ENCODE measurements at regions not wholly inside any gene's neighbourhood (a gene's known extent, or its start where the extent isn't known, plus 50 kb on each side); places are given as distances from the start of the nearest gene placed in this dataset.

DNA sequence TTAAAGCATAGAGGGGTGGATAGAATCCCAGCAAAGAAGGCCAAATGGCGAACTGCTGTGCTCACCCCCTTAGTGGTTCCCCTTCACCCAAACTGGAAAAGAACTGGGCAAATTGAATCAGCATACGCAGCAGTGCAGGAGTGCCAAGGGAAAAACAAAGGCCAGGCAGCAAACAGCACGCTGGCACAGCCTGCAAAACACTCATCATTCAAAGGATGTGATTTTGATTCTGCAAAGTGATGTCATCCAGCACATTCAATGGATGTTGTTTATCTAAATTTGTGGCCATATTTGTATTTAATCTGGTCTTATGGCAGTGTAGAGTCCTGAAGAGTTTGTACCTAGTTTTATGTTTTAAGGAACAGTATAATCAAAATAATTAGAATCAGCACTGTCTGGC lies 71.8 kb upstream of the ECE1 start:
- no peaks in the 10 kb centered on the region for H3K4me1 Mint-ChIP-seq (ENCODE audit: low read depth in 2 of 2)
- H3K36me3 Mint-ChIP-seq (ENCODE audit: insufficient read depth): no peaks in the 10 kb centered on the region
- no peaks in the 10 kb centered on the region for H3K27me3 Mint-ChIP-seq
- no peak for DNase-seq
- peak overlapping the region; percentile 28 to 44 for H3K27ac Mint-ChIP-seq
- ATAC-seq (replicated peaks): no peak
- H3K9me3 Mint-ChIP-seq: no peaks in the 10 kb centered on the region
- no peak overlapping the region for H3K4me3 Mint-ChIP-seq

DNA sequence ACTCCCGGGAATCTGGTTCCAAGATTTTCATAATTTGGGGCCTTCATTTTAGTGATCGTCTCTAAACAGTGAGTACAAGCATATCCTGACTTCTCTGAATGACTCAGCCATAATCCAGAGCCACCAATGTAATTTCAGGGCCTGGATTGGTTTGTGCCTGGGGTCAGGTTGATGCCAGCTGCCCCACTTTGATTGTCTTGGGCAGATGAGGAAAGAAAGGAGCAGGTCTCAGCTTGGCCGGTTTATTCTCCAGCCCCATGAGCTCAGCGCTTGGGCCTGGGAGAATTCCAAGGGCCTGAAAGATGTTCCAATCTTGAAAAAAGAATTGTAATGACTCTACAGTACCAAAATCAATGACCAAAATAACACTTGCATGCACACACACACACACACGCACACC lies 71.2 kb upstream of the ECE1 start:
- H3K27me3 Mint-ChIP-seq: no peaks in the 10 kb centered on the region
- no peaks in the 10 kb centered on the region for H3K4me1 Mint-ChIP-seq (ENCODE audit: low read depth in 2 of 2)
- ATAC-seq (replicated peaks) (no peak), DNase-seq (no peak)
- H3K9me3 Mint-ChIP-seq: no peaks in the 10 kb centered on the region
- peak overlapping the region in 1 of 2 donors; percentile 44 for H3K27ac Mint-ChIP-seq
- no peak overlapping the region for H3K4me3 Mint-ChIP-seq
- H3K36me3 Mint-ChIP-seq (ENCODE audit: insufficient read depth): no peaks in the 10 kb centered on the region

DNA sequence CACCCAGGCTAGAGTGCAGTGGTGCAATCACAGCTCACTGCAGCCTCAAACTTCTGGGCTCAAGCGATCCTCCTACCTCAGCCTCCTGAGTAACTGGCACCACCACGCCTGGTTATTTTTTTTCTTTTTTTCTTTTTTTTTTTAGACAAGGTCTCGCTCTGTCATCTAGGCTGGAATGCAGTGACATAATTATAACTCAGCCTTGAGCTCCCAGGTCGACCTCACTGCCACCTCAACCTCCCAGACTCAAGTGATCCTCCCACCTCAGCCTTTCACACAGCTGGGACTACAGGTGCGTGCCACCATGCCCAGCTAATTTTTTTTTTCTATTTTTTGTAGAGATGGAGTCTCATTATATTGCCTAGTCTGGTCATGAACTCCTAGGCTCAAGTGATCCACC lies 66.9 kb upstream of the ECE1 start:
- ATAC-seq (replicated peaks) (no peak), DNase-seq (no peak)
- no peaks in the 10 kb centered on the region for H3K27me3 Mint-ChIP-seq
- no peaks in the 10 kb centered on the region for H3K9me3 Mint-ChIP-seq
- H3K4me3 Mint-ChIP-seq: no peak overlapping the region
- H3K27ac Mint-ChIP-seq: no peak overlapping the region
- no peaks in the 10 kb centered on the region for H3K36me3 Mint-ChIP-seq (ENCODE audit: insufficient read depth)
- H3K4me1 Mint-ChIP-seq (ENCODE audit: low read depth in 2 of 2): peaks cover 0 to 3% of the 10 kb centered on the region in 2 donors

DNA sequence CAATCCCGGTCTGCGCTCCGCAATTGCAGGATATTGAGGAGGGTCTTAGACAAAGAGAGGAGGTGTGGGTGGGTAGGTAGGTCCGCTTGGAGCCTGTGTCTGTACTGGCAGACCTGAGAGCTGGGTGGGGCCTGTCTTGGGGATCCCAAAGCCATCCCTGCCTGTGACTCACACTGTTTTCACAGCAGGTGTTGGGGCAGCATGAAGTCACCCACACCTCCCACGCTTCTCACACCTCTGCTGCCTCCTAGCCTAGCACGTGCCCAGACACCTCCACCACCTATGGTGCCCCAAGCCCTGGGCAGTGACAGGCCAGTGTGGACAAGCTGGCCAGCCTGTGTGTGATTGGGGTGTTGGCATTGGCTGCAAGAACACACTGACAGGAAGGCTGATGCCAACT lies 65.7 kb upstream of the ECE1 start:
- Mint-ChIP-seq H3K27ac (no peak overlapping the region), H3K27me3 (no peaks in the 10 kb centered on the region), H3K9me3 (no peaks in the 10 kb centered on the region), H3K4me3 (no peak overlapping the region), H3K4me1 (ENCODE audit: low read depth in 2 of 2) (peaks cover 0 to 3% of the 10 kb centered on the region in 2 donors), H3K36me3 (ENCODE audit: insufficient read depth) (no peaks in the 10 kb centered on the region)
- ATAC-seq (replicated peaks) (no peak), DNase-seq (no peak)

DNA sequence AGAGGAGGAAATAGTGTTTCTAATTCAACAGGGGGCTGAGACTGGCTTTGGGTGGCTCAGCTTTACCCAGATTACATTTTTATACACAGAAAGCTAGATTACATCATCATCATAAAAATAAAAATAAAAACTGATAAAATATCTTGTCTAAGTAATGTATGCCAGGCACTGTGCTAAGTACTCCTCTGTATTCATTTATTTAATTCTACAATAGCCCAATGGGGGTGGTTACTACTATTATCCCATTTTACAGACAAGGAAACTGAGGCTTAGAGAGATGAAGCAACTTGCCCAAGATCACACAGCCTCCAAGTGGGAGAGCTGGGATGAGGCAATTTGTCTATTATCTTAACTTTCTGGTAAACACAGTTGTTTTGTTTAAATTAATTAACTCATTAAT lies 62.3 kb upstream of the ECE1 start:
- no peaks in the 10 kb centered on the region for H3K27me3 Mint-ChIP-seq
- no peaks in the 10 kb centered on the region for H3K9me3 Mint-ChIP-seq
- H3K4me3 Mint-ChIP-seq: no peak overlapping the region
- no peaks in the 10 kb centered on the region for H3K36me3 Mint-ChIP-seq (ENCODE audit: insufficient read depth)
- no peak for DNase-seq
- H3K4me1 Mint-ChIP-seq (ENCODE audit: low read depth in 2 of 2): peaks cover 0 to 3% of the 10 kb centered on the region in 2 donors
- no peak for ATAC-seq (replicated peaks)
- peak overlapping the region in 1 of 2 donors; percentile 87 for H3K27ac Mint-ChIP-seq

DNA sequence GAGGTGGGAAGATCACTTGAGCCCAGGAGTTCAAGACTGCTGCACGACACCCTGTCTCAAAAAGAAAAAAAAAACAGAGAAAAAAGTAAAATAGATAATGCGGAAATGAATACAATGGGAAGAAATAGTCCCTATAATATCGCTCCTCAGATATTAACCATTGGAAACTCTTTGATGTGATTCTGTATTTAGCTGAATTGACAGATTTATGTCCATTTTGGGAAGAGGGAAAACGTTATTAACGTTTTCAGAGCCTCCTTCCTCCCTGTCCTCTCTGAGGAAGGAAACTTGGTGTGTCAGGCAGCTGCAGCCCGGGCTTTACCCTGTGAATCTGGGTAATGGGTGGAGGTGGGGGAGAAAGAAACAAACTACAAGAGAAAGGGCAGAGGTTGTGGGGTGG lies 61.6 kb upstream of the ECE1 start:
- no peak overlapping the region for H3K4me3 Mint-ChIP-seq
- no peaks in the 10 kb centered on the region for H3K27me3 Mint-ChIP-seq
- H3K4me1 Mint-ChIP-seq (ENCODE audit: low read depth in 2 of 2): peaks cover 0 to 3% of the 10 kb centered on the region in 2 donors
- no peak for ATAC-seq (replicated peaks)
- H3K9me3 Mint-ChIP-seq: no peaks in the 10 kb centered on the region
- no peak for DNase-seq
- H3K36me3 Mint-ChIP-seq (ENCODE audit: insufficient read depth): no peaks in the 10 kb centered on the region
- peak overlapping the region in 1 of 2 donors; percentile 87 for H3K27ac Mint-ChIP-seq

DNA sequence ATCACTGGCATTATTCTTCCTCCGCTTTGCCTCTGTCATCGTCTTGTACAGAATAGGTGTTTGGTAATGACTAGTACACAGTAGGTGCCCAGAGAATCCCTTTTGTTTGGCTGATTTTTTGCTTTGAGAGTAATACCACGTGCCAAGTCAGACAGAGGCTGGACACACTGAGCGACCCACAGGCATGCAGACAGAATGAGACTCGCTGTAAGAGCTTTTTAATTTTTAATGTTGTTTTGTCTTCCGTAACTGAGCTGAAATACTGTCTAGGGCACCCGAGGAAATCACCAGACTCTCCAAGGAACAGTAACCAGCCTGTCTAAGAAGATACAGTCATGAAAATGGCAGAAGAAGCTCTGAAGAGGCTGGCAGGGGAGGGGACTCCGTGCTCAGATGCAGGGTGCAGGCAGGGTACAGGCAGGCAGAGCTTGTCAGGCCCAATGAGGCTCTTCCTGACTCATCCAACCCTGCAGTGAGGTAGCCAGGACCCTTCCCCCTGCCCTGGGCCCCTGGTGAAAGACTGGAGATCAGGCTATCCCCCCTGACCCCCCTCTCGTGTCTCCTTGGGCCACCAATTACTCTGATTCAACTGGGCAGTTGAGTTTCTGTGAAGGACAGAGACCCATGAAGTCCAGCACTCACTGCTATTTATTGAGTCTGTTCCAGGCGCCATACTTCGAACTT lies 60.1 kb upstream of the ECE1 start:
- H3K27ac Mint-ChIP-seq: no peak overlapping the region
- H3K36me3 Mint-ChIP-seq (ENCODE audit: insufficient read depth): no peaks in the 10 kb centered on the region
- no peak overlapping the region for H3K4me3 Mint-ChIP-seq
- H3K27me3 Mint-ChIP-seq: no peaks in the 10 kb centered on the region
- H3K4me1 Mint-ChIP-seq (ENCODE audit: low read depth in 2 of 2): peaks cover 0 to 3% of the 10 kb centered on the region in 2 donors
- H3K9me3 Mint-ChIP-seq: no peaks in the 10 kb centered on the region
- no peak for DNase-seq
- no peak for ATAC-seq (replicated peaks)

DNA sequence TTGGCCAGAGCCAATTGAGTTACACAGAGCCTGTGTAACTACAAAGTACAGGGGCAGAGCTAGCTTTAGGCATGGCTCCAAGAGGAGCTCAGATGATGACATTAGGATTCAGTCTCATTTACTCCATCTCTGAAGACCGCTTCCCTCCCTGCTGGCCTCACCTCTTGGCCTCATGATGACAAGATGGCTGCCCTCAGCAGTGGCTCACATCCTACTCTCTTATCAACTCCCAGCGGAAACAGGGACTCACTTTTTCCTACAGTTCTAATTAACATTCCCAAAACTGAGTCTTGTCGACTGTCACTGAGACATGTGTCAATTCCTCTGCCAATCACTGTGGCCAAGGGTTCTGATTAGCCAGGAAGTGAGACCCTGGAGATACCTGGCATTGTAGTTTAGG lies 59.4 kb upstream of the ECE1 start:
- Mint-ChIP-seq H3K27me3 (no peaks in the 10 kb centered on the region), H3K27ac (no peak overlapping the region), H3K4me3 (no peak overlapping the region), H3K4me1 (ENCODE audit: low read depth in 2 of 2) (peaks cover 2 to 4% of the 10 kb centered on the region in 2 donors), H3K9me3 (no peaks in the 10 kb centered on the region), H3K36me3 (ENCODE audit: insufficient read depth) (peaks cover 3% of the 10 kb centered on the region)
- DNase-seq (no peak), ATAC-seq (replicated peaks) (no peak)

DNA sequence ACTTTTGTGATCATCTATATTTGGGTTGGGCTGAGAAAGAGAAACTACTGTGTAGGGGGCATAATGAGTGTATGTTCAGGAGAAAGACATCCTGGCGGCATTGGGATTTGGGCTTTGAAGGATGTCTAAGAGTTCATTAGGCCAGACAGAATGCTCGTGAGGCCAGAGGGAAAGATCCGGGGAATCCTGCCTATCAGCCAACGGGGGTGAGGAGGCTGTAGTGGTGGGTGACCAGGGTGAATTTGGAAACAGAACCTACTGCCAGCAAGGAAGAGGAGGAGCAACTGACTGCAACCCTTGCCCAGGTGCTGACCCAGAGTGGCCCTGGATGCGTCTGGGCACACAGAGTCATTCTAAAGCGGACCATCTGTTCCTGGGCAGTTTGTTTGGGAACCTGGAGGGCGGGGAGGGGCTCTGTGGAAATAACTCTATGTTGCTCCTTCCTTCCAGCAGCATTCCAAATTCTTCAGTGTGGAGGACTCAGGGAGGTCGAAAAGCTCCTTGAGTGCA lies 56.9 kb upstream of the ECE1 start:
- peaks cover 26% of the 10 kb centered on the region in 2 donors for H3K4me1 Mint-ChIP-seq (ENCODE audit: low read depth in 2 of 2)
- DNase-seq (no peak), ATAC-seq (replicated peaks) (no peak)
- H3K9me3 Mint-ChIP-seq: no peaks in the 10 kb centered on the region
- no peak overlapping the region for H3K4me3 Mint-ChIP-seq
- H3K27me3 Mint-ChIP-seq: no peaks in the 10 kb centered on the region
- H3K27ac Mint-ChIP-seq: no peak overlapping the region
- peaks cover 7% of the 10 kb centered on the region for H3K36me3 Mint-ChIP-seq (ENCODE audit: insufficient read depth)

DNA sequence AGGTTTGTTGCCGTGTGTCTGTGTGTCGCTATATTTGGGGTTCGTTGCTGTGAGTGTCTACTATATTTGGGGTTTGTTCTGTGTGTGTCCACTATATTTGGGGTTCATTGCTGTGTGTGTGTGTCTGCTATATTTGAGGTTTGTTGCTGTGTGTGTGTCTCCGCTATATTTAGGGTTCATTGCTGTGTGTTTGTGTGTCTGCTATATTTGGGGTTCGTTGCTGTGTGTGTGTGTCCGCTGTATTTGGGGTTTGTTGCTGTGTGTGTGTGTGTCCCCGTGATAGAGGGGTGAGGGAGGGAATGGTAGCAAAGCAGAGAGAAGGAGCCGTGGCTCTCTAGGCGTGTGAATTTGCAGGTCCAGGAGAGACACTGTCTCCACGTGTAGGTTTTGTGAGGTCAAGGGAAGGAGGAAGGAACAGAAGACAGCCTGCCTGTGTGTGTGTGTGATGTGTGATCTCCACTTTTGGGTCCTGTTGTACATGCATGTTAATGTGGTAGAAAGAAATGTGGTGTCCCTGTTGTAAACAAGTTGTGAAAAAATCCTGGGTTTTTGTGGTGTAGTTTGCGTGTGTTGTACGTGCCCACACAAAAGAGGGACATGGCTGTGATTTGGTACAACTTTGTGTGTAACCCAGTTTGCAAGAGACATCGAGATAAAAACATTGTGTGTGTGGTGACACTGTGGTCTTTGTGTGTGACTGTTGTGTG lies 56.3 kb upstream of the ECE1 start:
- Mint-ChIP-seq H3K9me3 (no peaks in the 10 kb centered on the region), H3K4me1 (ENCODE audit: low read depth in 2 of 2) (peaks cover 27 to 32% of the 10 kb centered on the region in 2 donors), H3K27ac (no peak overlapping the region), H3K27me3 (no peaks in the 10 kb centered on the region), H3K4me3 (no peak overlapping the region), H3K36me3 (ENCODE audit: insufficient read depth) (peaks cover 12% of the 10 kb centered on the region)
- ATAC-seq (replicated peaks) (no peak), DNase-seq (no peak)

DNA sequence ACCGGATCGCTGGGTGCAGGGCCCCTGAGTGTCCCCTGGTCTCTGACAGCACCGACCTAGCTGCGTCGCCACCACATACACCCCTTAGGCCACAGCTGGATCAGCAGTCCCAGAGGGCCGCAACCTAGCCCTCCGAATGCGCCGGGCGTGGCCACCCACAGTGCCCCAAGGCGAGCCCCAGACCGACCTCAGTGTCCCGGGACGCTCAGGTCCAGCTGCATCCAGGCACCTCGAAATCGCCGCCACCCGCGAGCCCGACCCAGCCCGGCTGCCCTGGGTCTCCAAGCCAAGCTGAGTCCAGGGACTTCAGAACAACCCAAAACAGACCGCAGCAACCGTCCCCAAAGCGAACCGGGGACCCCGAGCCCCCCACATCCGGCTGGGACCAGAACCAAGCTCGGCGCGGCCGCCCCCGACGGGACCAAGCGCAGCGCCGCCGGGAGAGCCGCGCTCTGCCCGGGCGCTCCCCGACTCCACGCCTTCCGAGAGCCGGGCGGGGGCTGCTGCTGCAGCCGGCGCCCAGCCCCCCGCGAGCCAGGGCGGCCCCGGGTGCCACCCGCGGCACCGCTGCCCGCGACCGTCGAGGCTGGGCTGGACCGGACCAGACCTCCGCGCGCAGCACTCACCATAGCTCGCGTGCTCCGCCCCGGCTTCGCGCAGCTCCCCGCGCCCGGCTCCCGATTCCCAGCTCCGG lies 54.6 kb upstream of the ECE1 start:
- peak overlapping the region; percentile 70 to 87 for H3K27ac Mint-ChIP-seq
- H3K36me3 Mint-ChIP-seq (ENCODE audit: insufficient read depth): peaks cover 14% of the 10 kb centered on the region
- H3K4me3 Mint-ChIP-seq: no peak overlapping the region
- H3K9me3 Mint-ChIP-seq: no peaks in the 10 kb centered on the region
- H3K27me3 Mint-ChIP-seq: no peaks in the 10 kb centered on the region
- peaks cover 34 to 39% of the 10 kb centered on the region in 2 donors for H3K4me1 Mint-ChIP-seq (ENCODE audit: low read depth in 2 of 2)
- DNase-seq: no peak
- ATAC-seq (replicated peaks): peak; percentile 44

DNA sequence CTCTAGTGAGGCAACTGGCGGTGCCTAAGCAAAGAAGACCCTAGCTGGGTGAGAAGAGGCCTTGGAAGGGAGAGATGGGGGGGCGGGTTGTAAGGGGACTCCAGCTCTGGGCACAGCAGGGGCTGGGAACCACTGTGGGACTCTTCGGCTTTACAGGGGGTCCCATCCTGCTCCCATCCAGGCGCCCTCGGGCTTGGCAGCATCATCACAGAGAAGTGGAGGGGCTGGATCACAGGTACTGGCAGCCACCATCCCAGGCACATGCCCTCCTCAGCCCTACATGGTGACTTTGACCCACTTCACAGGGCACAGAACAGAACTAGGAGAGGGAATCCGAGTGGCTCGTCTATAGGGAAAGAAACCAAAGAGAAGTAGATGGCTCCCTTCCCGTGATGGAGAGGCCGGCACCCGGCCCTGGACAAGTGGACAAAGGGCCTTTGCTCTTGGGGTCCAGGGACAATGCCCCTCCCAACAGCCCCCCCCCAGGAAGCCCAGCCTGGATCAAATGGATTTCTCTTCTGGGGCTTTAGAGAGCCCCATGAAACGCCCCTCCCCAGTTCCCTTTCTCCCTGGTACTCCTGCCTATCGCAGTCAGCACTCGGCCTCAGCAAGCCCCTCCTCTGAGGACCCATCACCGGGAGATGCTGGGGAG lies 54.0 kb upstream of the ECE1 start:
- no peak overlapping the region for H3K4me3 Mint-ChIP-seq
- H3K4me1 Mint-ChIP-seq (ENCODE audit: low read depth in 2 of 2): peaks cover 38 to 39% of the 10 kb centered on the region in 2 donors
- ATAC-seq (replicated peaks) (no peak), DNase-seq (no peak)
- peak overlapping the region; percentile 83 to 87 for H3K27ac Mint-ChIP-seq
- H3K36me3 Mint-ChIP-seq (ENCODE audit: insufficient read depth): peaks cover 17% of the 10 kb centered on the region
- no peaks in the 10 kb centered on the region for H3K27me3 Mint-ChIP-seq
- no peaks in the 10 kb centered on the region for H3K9me3 Mint-ChIP-seq
